HG02798 (cell line): ENCODE measurements at regions not wholly inside any gene's neighbourhood (a gene's known extent, or its start where the extent isn't known, plus 50 kb on each side); places are given as distances from the start of the nearest gene placed in this dataset.
"Not testable (repeated sequence)": the region's sequence is repeated elsewhere in the genome, so short reads cannot be mapped to it uniquely, and the experiment has no call there.

Source experiments
- ATAC-seq: cut with Tn5 transposase; IDR thresholded peaks from one replicate; pipeline ENCODE4 v1.9.1; 2021; ENCODE audit warnings: mild to moderate bottlenecking; ENCODE audit not compliant: unreplicated experiment, poor library complexity

- no peak for ATAC-seq
These were observed 845.3 kb downstream of the TRIML1 start for GRCh38 chr4:188984518-188984917.

GRCh38 chr4:188986271-188986689, 847.0 kb downstream of the TRIML1 start:
- no peak for ATAC-seq

GRCh38 chr4:188987011-188987410, 847.8 kb downstream of the TRIML1 start:
- no peak for ATAC-seq

GRCh38 chr4:188988131-188988530, 848.9 kb downstream of the TRIML1 start:
- no peak for ATAC-seq

GRCh38 chr4:188989371-188989770, 850.1 kb downstream of the TRIML1 start:
- no peak for ATAC-seq

- ATAC-seq = no peak
These were observed 853.5 kb downstream of the TRIML1 start for GRCh38 chr4:188992706-188993105.

- ATAC-seq = no peak
These were observed 854.6 kb downstream of the TRIML1 start for GRCh38 chr4:188993871-188994270.

- ATAC-seq = no peak
These were observed 862.2 kb downstream of the TRIML1 start for GRCh38 chr4:189001283-189001970.

- no peak for ATAC-seq
These were observed 862.8 kb downstream of the TRIML1 start for GRCh38 chr4:189001971-189002450.

GRCh38 chr4:189002475-189002874, 863.2 kb downstream of the TRIML1 start:
- no peak for ATAC-seq

GRCh38 chr4:189010452-189011217, 871.4 kb downstream of the TRIML1 start:
- ATAC-seq = not testable (repeated sequence)

- no peak for ATAC-seq
These were observed 882.6 kb downstream of the TRIML1 start for GRCh38 chr4:189021831-189022230.

GRCh38 chr4:189022440-189023035, 883.3 kb downstream of the TRIML1 start:
- no peak for ATAC-seq

GRCh38 chr4:189029976-189030504, 890.8 kb downstream of the TRIML1 start:
- no peak for ATAC-seq

- ATAC-seq = no peak
These were observed 893.5 kb downstream of the TRIML1 start for GRCh38 chr4:189032606-189033338.

- no peak for ATAC-seq
These were observed 894.6 kb downstream of the TRIML1 start for GRCh38 chr4:189033801-189034347.

GRCh38 chr4:189035091-189035490, 895.9 kb downstream of the TRIML1 start:
- ATAC-seq = no peak

GRCh38 chr4:189035654-189036053, 896.4 kb downstream of the TRIML1 start:
- ATAC-seq = no peak

- no peak for ATAC-seq
These were observed 897.7 kb downstream of the TRIML1 start for GRCh38 chr4:189036906-189037305.

GRCh38 chr4:189046642-189047041, 894.0 kb upstream of the FRG1 start:
- ATAC-seq = no peak
